ENCODE measurements at regions not wholly inside any gene's neighbourhood (a gene's known extent, or its start where the extent isn't known, plus 50 kb on each side); places are given as distances from the start of the nearest gene placed in this dataset.

DNA sequence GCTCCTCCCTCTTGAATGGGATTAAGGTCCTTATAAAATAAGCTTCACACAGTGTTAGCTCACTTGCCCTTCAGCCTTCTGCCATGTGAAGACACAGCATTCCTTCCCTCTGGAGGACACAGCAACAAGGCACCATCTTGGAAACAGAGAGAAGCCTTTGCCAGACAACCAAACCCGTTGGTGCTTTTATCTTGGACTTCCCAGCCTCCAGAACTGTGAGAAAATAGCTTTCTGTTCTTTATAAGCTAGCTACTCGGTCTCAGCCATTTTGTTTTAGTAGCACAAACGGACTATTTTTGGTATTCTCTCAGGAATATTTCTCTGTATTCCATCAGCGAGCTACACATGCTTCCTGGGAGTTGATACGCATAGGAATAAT lies 58.6 kb upstream of the IRF2BP2 start:
- intact Hi-C loops (cut with micrococcal nuclease): no loop called here

DNA sequence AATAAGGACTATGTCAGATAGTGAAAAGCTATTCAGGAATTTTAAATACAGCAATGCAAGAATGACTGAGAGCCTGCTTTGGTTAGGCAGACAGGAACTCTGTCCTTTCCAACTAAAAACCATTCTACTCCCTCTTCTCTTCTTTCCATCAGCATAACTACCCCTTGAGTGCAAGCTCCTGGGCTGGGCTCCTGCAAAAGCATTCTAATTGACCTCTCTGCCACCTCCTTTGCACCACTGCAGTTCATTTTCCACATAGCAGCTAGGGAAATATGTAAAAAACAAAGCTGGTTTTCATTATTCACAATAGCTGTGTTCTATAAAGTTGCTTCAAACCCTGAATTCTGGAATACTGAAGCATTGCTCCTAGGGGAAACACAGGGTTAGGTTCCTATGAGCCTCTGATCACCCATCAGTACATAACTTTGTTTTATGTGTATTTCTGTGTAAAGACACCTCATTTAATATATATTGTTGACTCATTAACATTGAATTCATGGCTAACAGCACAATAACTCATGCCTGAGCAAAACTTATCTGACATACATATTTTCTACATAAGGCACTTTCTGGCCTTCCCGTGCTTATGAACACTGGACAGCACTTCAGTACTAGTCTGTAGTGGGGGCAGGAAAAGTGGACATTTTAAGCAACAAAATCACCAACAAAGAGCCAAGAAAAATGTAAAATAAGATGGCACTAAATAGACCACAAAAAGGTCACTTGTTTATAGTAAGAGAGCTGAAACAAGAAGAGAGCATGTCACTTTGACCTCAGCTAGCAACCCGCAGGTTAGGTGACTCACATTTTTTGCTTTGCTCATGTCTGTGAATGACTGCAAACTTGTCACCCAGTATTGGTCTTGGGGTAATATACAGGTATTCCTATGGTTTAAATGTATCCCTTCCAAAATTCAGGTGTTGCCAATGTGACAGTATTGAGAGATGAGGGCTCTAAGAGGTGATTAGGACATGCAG lies 57.9 kb upstream of the IRF2BP2 start:
- intact Hi-C loops (cut with micrococcal nuclease): no loop called here

DNA sequence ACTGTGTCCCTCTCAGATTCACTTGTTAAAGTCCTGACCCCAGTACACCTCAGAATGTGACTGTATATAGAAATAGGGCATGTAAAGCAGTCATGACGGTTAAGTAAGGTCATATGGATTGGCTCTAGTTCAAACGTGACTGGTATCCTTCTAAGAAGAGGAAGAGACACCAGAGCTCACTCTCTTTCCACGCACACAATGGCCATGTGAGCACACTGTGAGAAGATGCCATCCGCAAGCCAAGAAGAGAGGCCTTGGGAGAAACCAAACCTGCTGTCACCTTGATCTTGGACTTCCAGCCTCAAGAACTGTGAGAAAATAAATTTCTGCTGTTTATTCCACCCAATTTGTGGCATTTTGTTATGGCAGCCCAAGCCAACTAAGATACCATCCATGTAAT lies 56.8 kb upstream of the IRF2BP2 start:
- intact Hi-C loops (cut with micrococcal nuclease): no loop called here

DNA sequence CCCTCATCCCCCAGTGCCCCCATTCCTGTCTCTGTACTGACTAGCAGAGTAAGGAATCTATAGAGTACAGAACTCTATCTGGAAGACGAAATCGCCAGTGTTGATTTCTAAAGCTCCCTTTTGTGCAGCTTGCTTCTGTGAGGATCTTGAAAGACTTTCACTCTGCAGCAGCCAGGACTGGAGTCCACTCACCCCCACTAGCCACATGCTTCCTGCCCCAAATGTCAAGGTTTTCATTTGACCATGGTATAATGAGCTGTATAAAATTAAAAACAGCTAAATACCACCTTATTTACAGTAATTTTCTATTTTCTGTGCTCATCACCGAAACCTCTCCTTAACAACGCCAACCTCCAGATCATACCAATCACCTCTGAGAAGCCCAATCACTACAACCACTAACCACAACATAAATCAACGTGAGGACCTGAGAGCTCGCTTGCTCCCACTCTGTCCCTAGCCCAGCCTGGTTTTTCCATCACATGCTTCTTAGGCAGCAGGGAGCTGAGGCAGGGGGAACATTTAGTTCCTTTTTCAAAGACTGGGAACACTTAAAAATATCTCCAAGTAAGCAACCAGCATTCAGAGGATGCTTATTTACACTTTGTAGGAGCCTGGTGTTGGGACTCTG lies 56.1 kb upstream of the IRF2BP2 start:
- intact Hi-C loops (cut with micrococcal nuclease): no loop called here

DNA sequence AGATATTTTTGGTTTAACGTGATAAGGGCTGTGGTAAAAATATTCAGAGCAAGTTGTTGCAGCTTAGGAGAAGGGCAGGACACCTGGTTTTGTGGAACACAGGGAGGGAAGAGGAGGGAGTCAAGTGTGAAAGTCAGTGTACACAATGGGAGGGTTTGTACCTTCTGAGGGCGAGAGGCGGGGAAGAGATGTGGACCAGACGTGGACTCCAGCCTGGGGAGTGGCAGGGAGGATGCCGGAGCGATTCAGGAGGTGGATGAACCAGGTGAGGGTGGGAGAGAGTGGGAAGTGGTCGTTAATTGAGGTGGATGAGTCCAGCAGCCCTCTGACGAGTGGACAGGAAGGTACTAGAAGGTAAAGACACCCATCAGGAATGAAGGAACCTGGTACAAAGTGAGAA lies 52.2 kb upstream of the IRF2BP2 start:
- intact Hi-C loops (cut with micrococcal nuclease): no loop called here

DNA sequence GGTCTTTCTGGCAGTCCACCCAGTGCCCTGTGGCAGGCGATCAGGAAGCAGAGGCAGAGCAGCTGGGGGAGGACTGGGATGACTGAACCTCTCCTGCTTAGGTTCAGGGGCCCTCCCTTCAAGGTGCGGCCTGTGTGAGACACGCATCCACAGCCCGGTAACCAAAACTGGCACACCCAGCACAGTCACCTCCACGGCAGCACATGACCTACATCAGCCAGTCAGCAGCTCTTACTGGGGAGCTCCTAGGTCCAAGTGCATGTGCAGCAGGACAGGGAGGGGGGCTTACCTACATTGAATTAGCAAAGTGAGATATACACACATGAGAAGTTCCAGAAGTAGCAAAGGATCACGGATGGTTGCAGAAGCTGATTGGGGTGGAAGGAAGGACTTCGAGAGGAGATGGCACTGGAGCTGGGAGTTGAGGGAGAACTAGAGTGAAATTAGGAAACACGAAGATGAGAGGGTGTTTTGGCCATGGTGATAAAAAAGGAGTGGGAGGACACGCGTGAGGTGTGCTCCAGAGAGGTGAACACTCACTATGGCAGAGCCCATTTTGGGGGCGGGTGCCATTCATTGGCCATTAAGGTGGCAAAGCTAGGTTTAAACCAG lies 51.4 kb upstream of the IRF2BP2 start:
- intact Hi-C loops (cut with micrococcal nuclease): no loop called here

DNA sequence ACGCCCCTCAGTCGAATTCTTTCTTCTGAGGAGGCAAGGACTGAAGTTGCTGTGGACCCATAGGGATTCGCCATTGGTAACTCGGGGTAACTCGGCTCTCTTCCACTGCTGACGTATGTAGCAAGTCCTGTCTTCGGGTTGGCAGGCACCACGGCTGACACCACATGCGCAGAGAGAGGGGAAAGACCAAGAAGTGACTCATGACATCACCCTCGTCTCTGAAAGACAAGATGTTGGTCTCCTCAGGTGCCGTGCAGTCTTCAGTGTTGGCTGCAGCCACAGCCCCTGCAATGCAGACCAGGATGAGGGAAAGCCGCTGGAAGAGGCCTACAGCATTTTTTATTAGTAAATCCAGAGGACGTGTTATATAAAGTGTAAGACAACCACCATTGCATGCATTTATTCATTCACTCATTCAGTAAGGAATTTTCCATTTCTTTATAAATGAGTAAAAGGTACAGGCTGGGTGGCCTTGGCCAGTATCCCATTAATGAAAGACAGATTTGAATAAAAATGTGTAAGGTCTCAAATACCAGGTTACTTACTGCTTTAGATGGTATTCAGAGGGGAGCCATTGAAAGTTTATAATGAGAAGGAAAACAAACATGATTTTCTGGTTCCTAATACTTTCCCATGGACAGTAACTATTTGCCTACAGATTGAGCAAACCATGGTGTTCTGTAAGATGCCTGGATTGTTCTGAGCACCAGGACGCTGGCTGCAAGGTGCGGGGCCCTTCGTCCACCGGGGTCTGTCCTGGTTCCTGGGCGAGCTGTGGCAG lies 50.7 kb upstream of the IRF2BP2 start:
- intact Hi-C loops (cut with micrococcal nuclease): no loop called here
